ENCODE measurements at regions not wholly inside any gene's neighbourhood (a gene's known extent, or its start where the extent isn't known, plus 50 kb on each side); places are given as distances from the start of the nearest gene placed in this dataset.

DNA sequence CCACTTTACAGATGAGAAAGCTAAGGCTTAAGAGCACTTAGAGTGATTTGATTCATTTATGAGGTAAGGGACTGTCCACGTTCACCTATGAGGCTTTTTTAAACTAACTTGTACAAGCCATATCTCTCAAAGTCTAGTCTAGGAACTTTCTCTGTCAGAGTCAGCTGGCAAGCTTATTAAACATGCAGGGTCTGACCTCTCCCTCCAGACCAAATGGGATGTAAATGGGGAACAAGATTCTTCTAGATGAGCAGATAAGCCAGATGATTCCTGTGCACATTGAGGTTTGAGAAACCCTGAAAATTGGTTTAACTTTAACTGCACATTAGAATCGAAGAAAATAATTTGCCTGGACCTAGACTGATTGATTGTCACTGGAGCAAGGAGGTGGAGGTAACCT is 160.0 kb upstream of the SPRY1 start:
- no peak for TF ChIP-seq POLR2A (IDR thresholded peaks at IDR 0.05)
- TF ChIP-seq, protein P1, sequence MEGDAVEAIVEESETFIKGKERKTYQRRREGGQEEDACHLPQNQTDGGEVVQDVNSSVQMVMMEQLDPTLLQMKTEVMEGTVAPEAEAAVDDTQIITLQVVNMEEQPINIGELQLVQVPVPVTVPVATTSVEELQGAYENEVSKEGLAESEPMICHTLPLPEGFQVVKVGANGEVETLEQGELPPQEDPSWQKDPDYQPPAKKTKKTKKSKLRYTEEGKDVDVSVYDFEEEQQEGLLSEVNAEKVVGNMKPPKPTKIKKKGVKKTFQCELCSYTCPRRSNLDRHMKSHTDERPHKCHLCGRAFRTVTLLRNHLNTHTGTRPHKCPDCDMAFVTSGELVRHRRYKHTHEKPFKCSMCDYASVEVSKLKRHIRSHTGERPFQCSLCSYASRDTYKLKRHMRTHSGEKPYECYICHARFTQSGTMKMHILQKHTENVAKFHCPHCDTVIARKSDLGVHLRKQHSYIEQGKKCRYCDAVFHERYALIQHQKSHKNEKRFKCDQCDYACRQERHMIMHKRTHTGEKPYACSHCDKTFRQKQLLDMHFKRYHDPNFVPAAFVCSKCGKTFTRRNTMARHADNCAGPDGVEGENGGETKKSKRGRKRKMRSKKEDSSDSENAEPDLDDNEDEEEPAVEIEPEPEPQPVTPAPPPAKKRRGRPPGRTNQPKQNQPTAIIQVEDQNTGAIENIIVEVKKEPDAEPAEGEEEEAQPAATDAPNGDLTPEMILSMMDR (IDR thresholded peaks at IDR 0.05): no peak

Data from testis (tissue), 2 donors.